ENCODE measurements at regions not wholly inside any gene's neighbourhood (a gene's known extent, or its start where the extent isn't known, plus 50 kb on each side); places are given as distances from the start of the nearest gene placed in this dataset.
"Not testable (repeated sequence)": the region's sequence is repeated elsewhere in the genome, so short reads cannot be mapped to it uniquely, and the experiment has no call there.

GRCh38 chr18:65998971-65999700, 248.3 kb downstream of the CDH7 start:
- not testable (repeated sequence) for DNase-seq (ENCODE audit: low spot score)

- DNase-seq (ENCODE audit: low spot score), result no peak
Observed at GRCh38 chr18:65995206-65995605, 244.4 kb downstream of the CDH7 start.

GRCh38 chr18:65994302-65994701, 243.5 kb downstream of the CDH7 start:
- no peak for DNase-seq (ENCODE audit: low spot score)

GRCh38 chr18:65990944-65991708, 240.3 kb downstream of the CDH7 start:
- no peak for DNase-seq (ENCODE audit: low spot score)

- no peak for DNase-seq (ENCODE audit: low spot score)
Observed at GRCh38 chr18:65990174-65990690, 239.4 kb downstream of the CDH7 start.

GRCh38 chr18:65988972-65989371, 238.2 kb downstream of the CDH7 start:
- DNase-seq (ENCODE audit: low spot score), result no peak

GRCh38 chr18:65988386-65988785, 237.6 kb downstream of the CDH7 start:
- no peak for DNase-seq (ENCODE audit: low spot score)

GRCh38 chr18:65983750-65984149, 232.9 kb downstream of the CDH7 start:
- DNase-seq (ENCODE audit: low spot score), result no peak

GRCh38 chr18:65975536-65975935, 224.7 kb downstream of the CDH7 start:
- no peak for DNase-seq (ENCODE audit: low spot score)

GRCh38 chr18:65974758-65975157, 223.9 kb downstream of the CDH7 start:
- no peak for DNase-seq (ENCODE audit: low spot score)

- DNase-seq (ENCODE audit: low spot score), result no peak
Observed at GRCh38 chr18:65968239-65969004, 217.6 kb downstream of the CDH7 start.

GRCh38 chr18:65955747-65956146, 204.9 kb downstream of the CDH7 start:
- no peak for DNase-seq (ENCODE audit: low spot score)

GRCh38 chr18:65954372-65954771, 203.6 kb downstream of the CDH7 start:
- DNase-seq (ENCODE audit: low spot score), result no peak

- DNase-seq (ENCODE audit: low spot score), result no peak
Observed at GRCh38 chr18:65946777-65947176, 196.0 kb downstream of the CDH7 start.

- DNase-seq (ENCODE audit: low spot score), result no peak
Observed at GRCh38 chr18:65943268-65943667, 192.5 kb downstream of the CDH7 start.

- DNase-seq (ENCODE audit: low spot score), result no peak
Observed at GRCh38 chr18:65942854-65943253, 192.0 kb downstream of the CDH7 start.

- no peak for DNase-seq (ENCODE audit: low spot score)
Observed at GRCh38 chr18:65942104-65942503, 191.3 kb downstream of the CDH7 start.

GRCh38 chr18:65941482-65941881, 190.7 kb downstream of the CDH7 start:
- DNase-seq (ENCODE audit: low spot score), result no peak

Measured in kidney tubule cell (primary cell).